NCI-H2196 treated with DMSO at 0.1 percent for 48 hours (cell line): ENCODE measurements at regions not wholly inside any gene's neighbourhood (a gene's known extent, or its start where the extent isn't known, plus 50 kb on each side); places are given as distances from the start of the nearest gene placed in this dataset.

Source experiments
- DNase-seq: peaks from one replicate; lab custom pipeline; 2025; ENCODE audit not compliant: unreplicated experiment; lab: John Stamatoyannopoulos, UW

GRCh38 chr2:219995399-219995798 lies 368.0 kb downstream of the SLC4A3 start:
- DNase-seq, result no peak

GRCh38 chr2:219995991-219996765 lies 368.7 kb downstream of the SLC4A3 start:
- DNase-seq, result no peak

GRCh38 chr2:219997341-219997851 lies 370.0 kb downstream of the SLC4A3 start:
- DNase-seq, result no peak

GRCh38 chr2:219998107-219998506 lies 370.7 kb downstream of the SLC4A3 start:
- DNase-seq, result no peak

- DNase-seq, result no peak
These were observed 371.3 kb downstream of the SLC4A3 start for GRCh38 chr2:219998714-219999227.

GRCh38 chr2:220000080-220000479 lies 372.6 kb downstream of the SLC4A3 start:
- no peak for DNase-seq

- DNase-seq, result no peak
These were observed 373.2 kb downstream of the SLC4A3 start for GRCh38 chr2:220000586-220000985.

GRCh38 chr2:220001751-220002150 lies 374.3 kb downstream of the SLC4A3 start:
- no peak for DNase-seq

- no peak for DNase-seq
These were observed 374.8 kb downstream of the SLC4A3 start for GRCh38 chr2:220002251-220002650.

GRCh38 chr2:220002699-220003098 lies 375.3 kb downstream of the SLC4A3 start:
- no peak for DNase-seq

- DNase-seq, result no peak
These were observed 377.9 kb downstream of the SLC4A3 start for GRCh38 chr2:220005362-220005761.

- DNase-seq, result no peak
These were observed 378.8 kb downstream of the SLC4A3 start for GRCh38 chr2:220006152-220006621.

- DNase-seq, result no peak
These were observed 384.4 kb downstream of the SLC4A3 start for GRCh38 chr2:220011859-220012258.

GRCh38 chr2:220014961-220015360 lies 387.5 kb downstream of the SLC4A3 start:
- DNase-seq, result no peak

- no peak for DNase-seq
These were observed 388.1 kb downstream of the SLC4A3 start for GRCh38 chr2:220015576-220015975.

GRCh38 chr2:220025207-220025606 lies 397.8 kb downstream of the SLC4A3 start:
- no peak for DNase-seq

- no peak for DNase-seq
These were observed 401.6 kb downstream of the SLC4A3 start for GRCh38 chr2:220029013-220029412.

- DNase-seq, result no peak
These were observed 406.1 kb downstream of the SLC4A3 start for GRCh38 chr2:220033546-220033945.

- DNase-seq, result no peak
These were observed 407.1 kb downstream of the SLC4A3 start for GRCh38 chr2:220034426-220035130.

- DNase-seq, result no peak
These were observed 409.0 kb downstream of the SLC4A3 start for GRCh38 chr2:220036431-220036830.

GRCh38 chr2:220040346-220040745 lies 412.9 kb downstream of the SLC4A3 start:
- no peak for DNase-seq

GRCh38 chr2:220041447-220041846 lies 414.0 kb downstream of the SLC4A3 start:
- DNase-seq, result no peak
